Body of pancreas (tissue), 4 donors: ENCODE measurements at regions not wholly inside any gene's neighbourhood (a gene's known extent, or its start where the extent isn't known, plus 50 kb on each side); places are given as distances from the start of the nearest gene placed in this dataset.

ENCODE experiments used
- POLR2A ChIP-seq, 3 donors: fragments of 450-650 bp; IDR thresholded peaks; one replicate each; pipeline ENCODE4 v1.6.1; 2016; ENCODE audit warnings: antibody characterized with exemption in 3 of 3, mild to moderate bottlenecking in 2 of 3
- TF ChIP-seq, protein P1 (sequence below), 7 experiments: fragments of 450-650 bp in 4 of 7; fragments of 200-600 bp in 3 of 7; sonication (generic) in 3 of 7; IDR thresholded peaks; one replicate each; pipeline ENCODE4 v1.5.1; 2016 to 2019; ENCODE audit warnings: antibody characterized with exemption in 7 of 7

DNA sequence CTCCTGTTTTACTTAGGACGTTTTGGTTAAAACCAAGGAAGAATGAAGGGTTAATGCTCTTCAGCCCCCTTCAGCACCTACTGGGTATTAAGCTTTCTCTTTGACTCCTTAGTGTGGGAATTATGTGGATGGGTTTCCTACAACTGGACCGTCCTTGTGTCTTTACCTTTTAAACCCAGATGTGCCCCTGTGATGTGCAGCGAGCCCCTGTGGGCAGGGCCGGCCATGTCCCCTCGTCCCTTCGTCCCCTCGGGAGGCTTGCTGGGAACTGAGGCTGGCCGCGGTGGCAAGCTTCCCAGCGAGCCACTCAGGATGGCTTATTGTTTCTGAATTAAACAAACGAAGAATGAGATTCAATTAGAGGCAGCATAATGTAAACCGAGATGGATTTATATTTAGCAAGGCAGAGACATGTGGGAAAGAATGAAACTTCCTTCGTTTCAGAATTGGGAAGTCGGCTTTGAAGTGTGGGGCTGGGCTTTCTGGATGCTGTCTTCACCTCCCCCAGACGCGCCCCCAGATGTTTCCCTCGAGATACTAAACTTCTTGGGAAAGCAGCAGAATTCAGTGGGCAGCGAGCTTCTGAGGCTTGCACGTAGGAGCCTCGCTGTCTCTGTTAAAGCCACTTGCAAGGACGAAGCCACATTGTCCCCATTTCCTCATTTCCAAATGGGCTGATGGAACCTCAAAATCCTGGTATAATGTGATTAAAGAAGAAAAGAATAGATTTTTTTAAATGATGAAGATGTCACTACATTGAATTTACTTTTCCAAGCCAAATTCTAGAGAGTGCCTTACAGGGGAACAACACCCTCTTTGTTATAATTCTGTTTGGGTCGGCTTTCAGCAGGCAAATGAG lies 146.0 kb downstream of the VAPA start:
- TF ChIP-seq, protein P1, sequence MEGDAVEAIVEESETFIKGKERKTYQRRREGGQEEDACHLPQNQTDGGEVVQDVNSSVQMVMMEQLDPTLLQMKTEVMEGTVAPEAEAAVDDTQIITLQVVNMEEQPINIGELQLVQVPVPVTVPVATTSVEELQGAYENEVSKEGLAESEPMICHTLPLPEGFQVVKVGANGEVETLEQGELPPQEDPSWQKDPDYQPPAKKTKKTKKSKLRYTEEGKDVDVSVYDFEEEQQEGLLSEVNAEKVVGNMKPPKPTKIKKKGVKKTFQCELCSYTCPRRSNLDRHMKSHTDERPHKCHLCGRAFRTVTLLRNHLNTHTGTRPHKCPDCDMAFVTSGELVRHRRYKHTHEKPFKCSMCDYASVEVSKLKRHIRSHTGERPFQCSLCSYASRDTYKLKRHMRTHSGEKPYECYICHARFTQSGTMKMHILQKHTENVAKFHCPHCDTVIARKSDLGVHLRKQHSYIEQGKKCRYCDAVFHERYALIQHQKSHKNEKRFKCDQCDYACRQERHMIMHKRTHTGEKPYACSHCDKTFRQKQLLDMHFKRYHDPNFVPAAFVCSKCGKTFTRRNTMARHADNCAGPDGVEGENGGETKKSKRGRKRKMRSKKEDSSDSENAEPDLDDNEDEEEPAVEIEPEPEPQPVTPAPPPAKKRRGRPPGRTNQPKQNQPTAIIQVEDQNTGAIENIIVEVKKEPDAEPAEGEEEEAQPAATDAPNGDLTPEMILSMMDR (IDR thresholded peaks at IDR 0.05) = no peak
- TF ChIP-seq POLR2A (IDR thresholded peaks at IDR 0.05) = no peak
